HG02623 (cell line): ENCODE measurements at regions not wholly inside any gene's neighbourhood (a gene's known extent, or its start where the extent isn't known, plus 50 kb on each side); places are given as distances from the start of the nearest gene placed in this dataset.

Experiments used
- ATAC-seq: cut with Tn5 transposase; IDR thresholded peaks from one replicate; pipeline ENCODE4 v1.9.1; 2021; ENCODE audit warnings: moderate library complexity; ENCODE audit not compliant: unreplicated experiment

GRCh38 chr7:21140622-21141021, 287.3 kb upstream of the SP4 start:
- ATAC-seq: no peak

GRCh38 chr7:21141476-21141875, 286.4 kb upstream of the SP4 start:
- no peak for ATAC-seq

GRCh38 chr7:21142081-21142480, 285.8 kb upstream of the SP4 start:
- no peak for ATAC-seq

GRCh38 chr7:21146642-21147423, 281.1 kb upstream of the SP4 start:
- ATAC-seq: no peak

- no peak for ATAC-seq
Measured at GRCh38 chr7:21149809-21150208, 278.1 kb upstream of the SP4 start.

GRCh38 chr7:21154614-21155013, 273.3 kb upstream of the SP4 start:
- no peak for ATAC-seq

- no peak for ATAC-seq
Measured at GRCh38 chr7:21159506-21159905, 268.4 kb upstream of the SP4 start.

- no peak for ATAC-seq
Measured at GRCh38 chr7:21160401-21160800, 267.5 kb upstream of the SP4 start.

- no peak for ATAC-seq
Measured at GRCh38 chr7:21167942-21168341, 259.9 kb upstream of the SP4 start.

- ATAC-seq: no peak
Measured at GRCh38 chr7:21169667-21170580, 258.0 kb upstream of the SP4 start.

- ATAC-seq: no peak
Measured at GRCh38 chr7:21172800-21173199, 255.1 kb upstream of the SP4 start.

- ATAC-seq: no peak
Measured at GRCh38 chr7:21173436-21173835, 254.4 kb upstream of the SP4 start.

GRCh38 chr7:21175714-21176113, 252.2 kb upstream of the SP4 start:
- ATAC-seq: no peak

- ATAC-seq: no peak
Measured at GRCh38 chr7:21184942-21185652, 242.8 kb upstream of the SP4 start.

GRCh38 chr7:21185653-21186265, 242.1 kb upstream of the SP4 start:
- no peak for ATAC-seq

- ATAC-seq: no peak
Measured at GRCh38 chr7:21191321-21192073, 236.4 kb upstream of the SP4 start.

- no peak for ATAC-seq
Measured at GRCh38 chr7:21192657-21193056, 235.2 kb upstream of the SP4 start.

- no peak for ATAC-seq
Measured at GRCh38 chr7:21193895-21194294, 234.0 kb upstream of the SP4 start.

GRCh38 chr7:21194936-21195335, 232.9 kb upstream of the SP4 start:
- no peak for ATAC-seq

GRCh38 chr7:21198921-21199320, 229.0 kb upstream of the SP4 start:
- no peak for ATAC-seq
